Stimulated activated CD4-positive, alpha-beta T cell treated with anti-CD3 and anti-CD28 coated beads, Interleukin-1b, Interleukin-23, amount 100 ng/mL, for 24 hours (primary cell): ENCODE measurements at regions not wholly inside any gene's neighbourhood (a gene's known extent, or its start where the extent isn't known, plus 50 kb on each side); places are given as distances from the start of the nearest gene placed in this dataset.

Experiments used
- DNase-seq, 4 experiments: peaks; one replicate each; pipeline ENCODE4 v3.0.0-alpha.2; 2020; ENCODE audit warnings: low read depth in 4 of 4, low spot score in 1 of 4

DNA sequence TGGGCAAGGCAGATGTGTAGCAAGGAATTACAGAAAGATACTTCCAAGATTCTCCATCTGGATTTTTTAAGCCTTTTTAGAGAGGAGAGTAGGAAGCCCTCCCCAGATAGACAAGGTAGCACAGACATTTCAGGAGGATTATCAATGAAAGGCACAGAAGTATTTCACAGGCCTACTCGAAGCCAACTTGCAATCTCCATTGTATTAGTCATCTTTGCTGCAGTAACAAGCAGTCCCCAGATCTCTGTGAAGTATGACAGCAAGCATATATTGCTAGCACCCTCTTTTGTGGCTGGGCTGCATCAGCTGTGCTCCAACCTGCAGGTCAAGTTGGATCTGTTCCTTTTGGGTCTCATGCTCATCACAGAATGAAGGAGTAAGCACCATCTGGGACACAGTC is 101.6 kb downstream of the MAF start:
- no peak for DNase-seq

DNA sequence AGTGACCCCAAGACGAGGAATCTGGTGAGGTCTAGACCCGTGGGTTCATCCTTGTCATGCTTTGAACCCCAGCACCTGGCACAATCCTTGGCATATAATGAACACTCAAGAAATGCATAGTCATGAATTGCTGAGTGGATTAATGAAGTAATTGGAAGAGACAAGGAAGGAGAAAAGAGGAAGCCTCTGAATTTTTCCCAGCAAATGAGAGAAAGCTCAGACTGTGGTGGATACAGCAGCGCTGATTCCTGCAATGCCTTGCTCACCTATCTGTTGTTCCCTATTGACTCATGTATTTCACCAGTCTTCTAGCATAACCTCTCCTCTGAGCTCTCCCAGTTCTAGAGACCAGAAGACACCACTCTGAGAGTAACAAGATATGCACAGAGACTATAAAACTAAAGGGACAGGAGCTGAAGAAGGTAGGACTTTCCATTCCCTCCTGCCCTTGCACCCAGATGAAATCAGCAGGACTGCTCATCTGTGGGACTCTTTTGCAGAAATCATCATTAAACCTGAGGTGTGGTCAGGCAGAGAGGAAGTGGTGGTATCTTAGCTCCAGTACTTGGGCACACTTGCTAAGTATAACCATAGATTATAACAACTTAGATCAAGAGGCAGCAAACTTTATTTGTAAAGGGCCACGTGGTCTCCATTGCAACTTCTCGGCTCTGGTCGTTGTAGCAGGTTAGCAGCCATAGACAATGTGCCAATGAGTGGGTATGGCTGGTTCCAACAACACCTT is 102.8 kb downstream of the MAF start:
- no peak for DNase-seq

DNA sequence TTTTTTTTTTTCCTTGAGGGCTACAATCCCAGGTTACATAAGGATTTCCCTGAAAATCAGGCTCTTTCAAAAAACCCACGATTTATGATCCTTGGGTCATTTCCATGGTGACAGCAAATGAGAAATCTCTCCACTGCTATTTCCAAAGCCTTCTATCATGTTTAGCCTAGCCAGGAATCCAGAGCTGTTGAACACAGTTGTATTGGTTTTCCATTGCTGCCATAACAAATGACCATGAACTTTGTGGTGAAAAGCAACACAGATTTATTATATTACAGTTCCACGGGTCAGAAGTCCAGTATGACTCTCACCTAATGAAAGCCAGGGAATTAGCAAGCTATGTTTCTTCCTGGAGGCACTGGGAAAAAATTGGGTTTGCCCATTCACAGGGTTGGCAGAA is 106.6 kb downstream of the MAF start:
- DNase-seq, result no peak

DNA sequence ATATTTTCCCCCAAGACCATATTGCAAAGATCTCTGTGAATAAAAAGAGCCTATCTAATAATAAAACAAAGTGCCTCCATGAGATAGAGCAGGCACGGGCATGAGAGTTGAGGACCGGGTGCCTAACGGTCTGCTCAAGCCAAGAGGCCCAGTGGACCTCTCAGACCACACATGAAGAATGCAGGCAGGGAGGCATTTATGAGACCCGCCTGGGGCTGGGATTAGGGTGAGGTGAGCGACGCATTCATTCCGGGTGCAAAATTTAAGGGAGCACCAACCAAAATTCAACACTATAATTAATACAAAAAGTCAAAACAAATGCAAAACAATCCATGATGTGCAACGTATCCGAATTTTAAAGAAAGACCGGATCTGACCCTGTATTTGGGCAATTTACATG is 108.5 kb downstream of the MAF start:
- DNase-seq, result no peak

DNA sequence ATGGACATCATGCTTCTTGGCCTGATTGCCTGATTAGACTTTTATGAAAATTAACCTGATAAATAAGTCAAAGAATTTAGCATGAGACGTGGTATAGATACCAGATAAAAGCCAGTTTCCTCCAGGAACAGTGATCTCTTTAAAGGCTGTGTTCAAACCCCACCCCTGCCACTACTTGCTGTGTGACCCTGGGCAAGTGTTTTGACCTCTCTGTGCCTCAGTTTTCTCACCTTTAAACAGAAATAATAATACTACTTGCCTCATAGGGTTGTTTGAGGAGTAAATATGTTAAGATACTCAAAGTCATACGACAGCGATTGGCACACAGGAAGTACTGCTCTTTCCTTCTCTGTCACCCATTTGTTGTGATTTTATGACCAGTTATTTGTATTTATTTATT is 115.5 kb downstream of the MAF start:
- no peak for DNase-seq

GRCh38 chr16:79484237-79484636 is 116.3 kb downstream of the MAF start:
- DNase-seq, result no peak

- no peak for DNase-seq
These were observed 117.2 kb downstream of the MAF start for GRCh38 chr16:79483336-79483735.

- no peak for DNase-seq
These were observed 118.5 kb downstream of the MAF start for GRCh38 chr16:79482011-79482410.

GRCh38 chr16:79480929-79481328 is 119.6 kb downstream of the MAF start:
- DNase-seq, result no peak

DNA sequence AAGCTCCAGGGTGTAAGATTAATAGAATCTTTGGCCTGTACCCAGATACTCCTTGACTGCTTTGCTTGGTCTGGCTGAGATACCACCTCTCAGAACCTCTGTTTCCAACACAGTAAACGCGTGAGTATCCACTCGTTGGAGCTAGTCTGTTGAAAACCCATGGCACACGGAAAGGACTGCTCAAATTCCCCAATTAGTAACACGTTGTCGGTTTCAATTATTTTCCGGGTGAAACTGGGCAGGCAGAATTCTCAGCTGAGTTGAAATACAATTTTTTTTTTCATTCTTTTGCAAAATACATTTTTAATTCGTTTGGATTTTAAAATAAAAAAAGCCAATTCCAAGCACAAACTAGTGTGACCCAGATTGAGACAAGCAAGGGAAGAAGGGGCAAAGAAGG is 120.5 kb downstream of the MAF start:
- DNase-seq, result no peak

GRCh38 chr16:79476580-79476979 is 124.0 kb downstream of the MAF start:
- DNase-seq, result no peak

DNA sequence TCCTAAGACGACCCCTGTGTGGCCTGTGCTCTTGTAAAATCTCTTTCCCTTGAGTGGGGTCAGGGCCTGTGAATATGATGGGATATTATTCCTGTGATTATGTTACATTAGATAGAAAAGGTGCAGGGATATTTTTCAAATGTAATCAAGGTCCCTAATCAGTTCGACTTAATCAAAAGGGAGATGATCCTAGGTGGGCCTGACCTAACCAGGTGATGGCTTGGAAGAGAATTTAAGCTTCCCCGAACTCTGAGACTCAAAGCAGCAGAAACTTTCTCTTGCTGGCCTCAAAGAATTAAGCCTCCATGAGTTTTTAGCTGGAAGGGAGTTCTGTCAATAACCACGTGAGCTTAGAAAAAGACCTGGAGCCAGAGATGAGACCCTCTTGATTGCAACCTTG is 124.7 kb downstream of the MAF start:
- DNase-seq, result no peak

DNA sequence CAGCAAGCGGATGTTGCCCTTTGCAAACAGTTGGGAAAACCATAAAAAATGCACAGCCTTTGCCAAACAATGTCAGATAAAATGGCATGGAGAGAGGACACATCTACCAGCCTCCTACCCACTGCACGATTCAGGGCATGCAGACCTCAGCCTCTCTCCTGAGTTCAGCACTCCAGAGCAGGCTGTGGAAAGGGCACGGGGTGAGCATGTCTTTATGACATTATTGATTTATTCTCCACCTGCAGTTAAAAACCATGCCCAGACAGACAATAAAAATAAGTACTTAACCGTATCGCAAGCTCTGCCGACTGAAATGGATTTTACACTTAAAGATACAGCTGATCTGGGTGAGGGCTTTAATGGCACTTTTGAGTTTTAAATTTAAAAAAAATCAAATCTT is 127.1 kb downstream of the MAF start:
- no peak for DNase-seq

- no peak for DNase-seq
These were observed 128.1 kb downstream of the MAF start for GRCh38 chr16:79472426-79472825.

DNA sequence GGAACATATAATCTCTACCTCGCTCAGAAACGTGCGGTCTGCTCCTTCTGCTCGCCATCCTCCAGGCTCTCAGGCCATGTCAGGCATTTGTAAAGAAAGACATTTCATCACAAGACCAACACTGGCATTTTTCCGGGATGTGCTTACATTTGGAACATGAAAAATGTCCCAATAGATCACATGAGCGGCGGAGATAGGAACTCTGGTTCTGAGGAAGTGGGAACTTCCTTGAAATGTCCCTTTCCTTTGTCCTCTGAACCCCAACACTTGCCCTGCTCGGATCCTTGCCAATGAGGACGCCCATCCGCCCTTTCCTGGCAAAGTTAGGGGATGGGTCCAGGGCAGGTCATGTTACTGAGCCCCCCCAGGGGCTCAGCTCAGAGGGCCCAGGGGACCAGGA is 130.5 kb downstream of the MAF start:
- no peak for DNase-seq

DNA sequence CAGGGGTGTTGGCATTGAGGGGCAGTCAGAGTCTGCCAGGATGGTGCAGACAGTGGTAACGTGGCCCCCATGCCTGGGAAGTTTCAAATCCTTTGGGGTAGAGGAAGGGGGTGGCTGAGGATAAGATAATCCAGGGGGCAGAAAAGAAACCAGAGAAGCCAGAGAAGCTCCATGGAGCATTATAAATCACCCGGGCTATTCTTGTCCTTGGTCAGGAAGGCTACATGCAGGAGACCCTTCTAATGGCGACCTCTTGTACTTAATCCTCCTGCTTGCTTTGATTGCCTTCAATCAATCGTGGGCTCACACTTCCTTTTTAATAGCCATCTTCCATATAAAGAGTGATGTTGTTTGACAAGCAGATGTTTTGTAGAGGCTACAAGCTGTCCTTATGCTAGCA is 131.9 kb downstream of the MAF start:
- DNase-seq, result no peak

DNA sequence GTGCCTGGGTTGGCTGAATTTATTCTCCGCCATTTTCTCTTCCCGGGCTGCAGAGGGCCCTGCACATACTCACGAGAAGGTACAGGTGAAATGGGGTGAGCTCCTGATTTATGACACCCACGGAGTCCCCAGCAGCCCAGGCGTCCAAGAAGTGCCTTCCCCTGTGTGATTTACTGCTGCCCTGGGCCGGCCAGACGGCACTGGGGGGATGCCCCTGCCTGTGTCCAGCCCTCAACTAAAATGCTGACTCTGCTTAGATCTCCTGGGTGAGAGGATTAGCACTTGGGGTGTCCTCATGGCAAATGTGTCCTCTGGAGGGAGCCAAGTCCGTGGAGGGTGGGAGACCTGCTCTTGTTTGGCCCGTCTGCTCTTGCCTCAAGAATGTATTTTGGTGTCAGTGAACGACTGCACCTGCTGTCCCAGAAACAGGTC is 132.4 kb downstream of the MAF start:
- DNase-seq, result no peak

GRCh38 chr16:79466111-79466510 is 134.4 kb downstream of the MAF start:
- no peak for DNase-seq

- DNase-seq, result no peak
These were observed 136.7 kb downstream of the MAF start for GRCh38 chr16:79463841-79464240.

DNA sequence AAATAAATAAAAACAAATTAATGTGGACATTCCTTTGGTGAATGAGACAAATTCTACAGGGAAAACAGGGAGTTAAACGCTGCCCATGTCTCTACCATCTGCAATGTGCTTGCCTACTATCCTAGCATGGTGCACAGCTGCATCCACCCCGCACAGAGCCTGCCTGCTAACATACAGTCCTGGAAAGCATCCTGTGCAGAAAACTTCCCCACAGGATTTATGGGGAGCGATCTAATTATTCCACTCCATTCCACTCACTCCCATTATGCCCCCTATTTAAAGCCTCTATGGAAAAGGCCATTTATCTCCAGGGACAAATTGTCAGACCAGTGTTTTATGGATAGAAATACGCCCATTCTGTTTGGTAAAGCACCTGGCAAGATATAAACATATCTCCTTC is 144.5 kb downstream of the MAF start:
- no peak for DNase-seq

- DNase-seq, result no peak
These were observed 147.9 kb downstream of the MAF start for GRCh38 chr16:79452671-79453070.

DNA sequence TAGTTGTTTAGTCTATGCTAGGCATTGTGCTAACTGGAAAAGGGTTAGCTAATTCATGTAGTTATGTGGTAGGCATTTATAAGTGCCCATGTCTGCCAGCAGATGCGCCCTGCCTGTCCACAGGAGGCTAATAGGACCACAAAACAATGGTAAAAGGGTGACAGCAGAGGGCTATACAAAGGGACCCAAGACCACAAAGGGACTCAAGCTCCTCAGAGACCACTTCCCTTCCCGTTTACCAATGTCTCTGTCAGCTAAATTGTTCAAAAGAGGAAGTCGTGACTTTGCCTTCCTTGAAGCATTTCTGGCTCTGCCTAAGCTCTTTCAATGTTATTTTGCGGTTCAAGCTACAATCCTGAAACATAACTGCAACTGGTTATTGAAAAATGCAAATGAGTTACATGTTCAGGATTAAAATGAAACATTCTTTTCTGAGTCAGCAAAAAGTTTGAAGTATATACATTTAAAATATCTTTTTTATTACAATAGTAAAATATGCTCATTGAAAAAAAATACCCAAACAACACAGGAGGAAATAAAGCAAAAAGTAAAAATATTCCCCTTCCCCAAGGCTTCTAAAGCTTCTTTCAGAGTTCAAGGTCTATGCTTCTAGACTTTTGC is 149.2 kb downstream of the MAF start:
- DNase-seq, result no peak

DNA sequence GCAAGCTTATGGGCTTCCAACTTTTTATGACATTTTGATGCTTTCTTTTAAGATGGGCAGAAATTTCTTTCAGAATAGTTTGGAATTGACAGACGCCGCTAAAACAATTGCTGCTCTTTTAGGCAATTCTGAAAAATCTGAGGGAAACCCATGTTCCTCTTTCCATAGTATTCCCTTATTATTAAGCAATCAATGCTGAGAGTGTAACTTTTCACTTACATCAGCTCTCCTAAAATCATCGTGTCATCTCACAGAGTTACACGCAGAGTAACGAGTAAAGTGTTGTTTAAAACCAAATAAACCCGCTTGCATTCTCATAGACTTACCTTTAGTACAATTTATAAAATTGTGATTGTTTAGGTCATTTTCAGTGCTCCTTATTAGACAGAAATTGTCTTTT is 150.6 kb downstream of the MAF start:
- no peak for DNase-seq
